Stimulated activated CD4-positive, alpha-beta T cell treated with anti-CD3 and anti-CD28 coated beads, Interleukin-4, amount 100 ng/mL, for 24 hours (primary cell): ENCODE measurements at regions not wholly inside any gene's neighbourhood (a gene's known extent, or its start where the extent isn't known, plus 50 kb on each side); places are given as distances from the start of the nearest gene placed in this dataset.
"Not testable (repeated sequence)": the region's sequence is repeated elsewhere in the genome, so short reads cannot be mapped to it uniquely, and the experiment has no call there.

ENCODE experiments used
- DNase-seq: peaks from one replicate; pipeline ENCODE4 v3.0.0-alpha.2; 2020

DNA sequence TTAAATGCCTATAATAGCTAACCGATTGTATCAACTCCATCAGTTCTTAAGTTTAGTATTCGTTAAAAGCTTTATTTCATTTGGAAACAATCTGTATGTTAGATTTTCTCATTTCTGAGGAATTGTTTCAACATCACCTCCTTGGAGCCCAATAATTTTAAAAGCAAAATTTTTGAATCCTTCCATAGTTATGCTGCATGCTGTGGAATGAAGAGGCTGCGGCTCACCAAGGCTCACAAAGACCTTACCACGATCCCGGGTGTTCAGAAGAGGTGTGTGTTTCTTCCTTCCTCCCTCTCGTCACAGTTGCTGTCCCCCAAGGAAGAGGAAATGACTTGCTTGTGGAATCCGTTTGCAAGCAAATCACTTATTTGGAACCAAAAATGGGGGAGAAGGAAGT, 143.8 kb downstream of the FGF1 start:
- DNase-seq = no peak

GRCh38 chr5:142540922-142541422, 144.9 kb downstream of the FGF1 start:
- DNase-seq = no peak

GRCh38 chr5:142539154-142539740, 146.6 kb downstream of the FGF1 start:
- DNase-seq = no peak

- no peak for DNase-seq
Measured at GRCh38 chr5:142537938-142538337, 148.0 kb downstream of the FGF1 start.

DNA sequence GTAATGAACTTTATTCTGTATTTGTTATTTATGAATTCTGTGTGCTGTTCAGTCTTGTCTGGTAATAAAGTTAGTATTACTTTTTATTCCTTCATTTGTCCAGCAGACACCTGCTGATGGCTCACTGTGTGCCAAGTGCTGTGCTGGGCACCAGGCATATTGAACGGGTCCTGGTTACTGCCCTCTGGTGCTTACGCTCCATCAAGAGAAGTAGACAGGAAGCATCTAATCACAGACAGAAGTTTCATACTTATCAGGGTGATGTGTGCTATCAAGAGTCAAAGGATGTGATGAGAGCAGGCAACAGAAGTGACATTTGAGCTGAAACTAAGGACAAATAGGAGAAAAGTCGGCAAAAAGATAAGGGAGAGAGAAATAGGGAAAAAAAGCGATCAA, 153.1 kb downstream of the FGF1 start:
- no peak for DNase-seq

GRCh38 chr5:142531977-142532780, 153.7 kb downstream of the FGF1 start:
- no peak for DNase-seq

GRCh38 chr5:142530904-142531303, 155.0 kb downstream of the FGF1 start:
- DNase-seq = no peak

GRCh38 chr5:142529626-142530278, 156.1 kb downstream of the FGF1 start:
- DNase-seq = no peak

- DNase-seq = no peak
Measured at GRCh38 chr5:142527664-142528295, 158.1 kb downstream of the FGF1 start.

GRCh38 chr5:142527234-142527633, 158.7 kb downstream of the FGF1 start:
- DNase-seq = no peak

- no peak for DNase-seq
Measured at GRCh38 chr5:142522983-142523382, 162.9 kb downstream of the FGF1 start.

- DNase-seq = no peak
Measured at GRCh38 chr5:142521706-142522105, 164.2 kb downstream of the FGF1 start.

GRCh38 chr5:142520885-142521284, 165.0 kb downstream of the FGF1 start:
- DNase-seq = no peak

- DNase-seq = not testable (repeated sequence)
Measured at GRCh38 chr5:142519913-142520312, 166.0 kb downstream of the FGF1 start.

DNA sequence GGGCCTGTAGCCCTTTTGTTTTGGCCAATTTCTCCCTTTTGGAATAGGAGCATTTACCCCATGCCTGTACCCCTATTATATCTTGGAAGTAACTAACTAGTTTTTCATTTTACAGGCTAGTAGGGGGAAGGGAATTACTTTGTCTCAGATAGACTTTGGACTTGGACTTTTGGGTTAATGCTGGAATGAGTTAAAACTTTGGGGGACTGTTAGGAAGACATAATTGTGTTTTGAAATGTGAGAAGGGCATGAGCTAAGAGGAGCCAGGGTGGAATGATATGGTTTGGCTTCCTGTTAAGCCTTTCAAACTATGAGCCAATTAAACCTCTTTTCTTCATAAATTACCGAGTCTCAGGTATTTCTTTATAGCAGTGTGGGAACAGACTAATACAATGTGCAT, 168.1 kb downstream of the FGF1 start:
- DNase-seq = no peak

- no peak for DNase-seq
Measured at GRCh38 chr5:142516732-142517131, 169.2 kb downstream of the FGF1 start.

DNA sequence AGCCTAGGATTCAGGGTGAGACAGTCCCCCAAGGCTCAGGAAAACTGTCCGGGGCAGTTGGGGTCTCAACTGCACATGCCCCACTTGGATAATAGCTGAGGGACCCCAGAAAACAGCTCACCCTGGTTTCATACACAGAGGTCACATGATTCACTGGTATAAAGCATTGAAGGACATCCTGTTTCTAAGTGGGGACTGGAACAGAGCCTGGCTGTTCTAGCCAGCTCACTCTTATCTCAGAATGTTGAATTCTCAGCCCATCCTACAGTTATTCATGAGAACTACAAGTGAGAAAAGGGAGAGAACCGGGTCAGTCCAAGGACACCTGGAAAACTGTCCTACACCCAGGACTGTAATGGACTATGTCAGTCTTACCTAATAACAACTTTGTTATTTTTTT, 170.9 kb downstream of the FGF1 start:
- no peak for DNase-seq

GRCh38 chr5:142514196-142514595, 171.7 kb downstream of the FGF1 start:
- no peak for DNase-seq

DNA sequence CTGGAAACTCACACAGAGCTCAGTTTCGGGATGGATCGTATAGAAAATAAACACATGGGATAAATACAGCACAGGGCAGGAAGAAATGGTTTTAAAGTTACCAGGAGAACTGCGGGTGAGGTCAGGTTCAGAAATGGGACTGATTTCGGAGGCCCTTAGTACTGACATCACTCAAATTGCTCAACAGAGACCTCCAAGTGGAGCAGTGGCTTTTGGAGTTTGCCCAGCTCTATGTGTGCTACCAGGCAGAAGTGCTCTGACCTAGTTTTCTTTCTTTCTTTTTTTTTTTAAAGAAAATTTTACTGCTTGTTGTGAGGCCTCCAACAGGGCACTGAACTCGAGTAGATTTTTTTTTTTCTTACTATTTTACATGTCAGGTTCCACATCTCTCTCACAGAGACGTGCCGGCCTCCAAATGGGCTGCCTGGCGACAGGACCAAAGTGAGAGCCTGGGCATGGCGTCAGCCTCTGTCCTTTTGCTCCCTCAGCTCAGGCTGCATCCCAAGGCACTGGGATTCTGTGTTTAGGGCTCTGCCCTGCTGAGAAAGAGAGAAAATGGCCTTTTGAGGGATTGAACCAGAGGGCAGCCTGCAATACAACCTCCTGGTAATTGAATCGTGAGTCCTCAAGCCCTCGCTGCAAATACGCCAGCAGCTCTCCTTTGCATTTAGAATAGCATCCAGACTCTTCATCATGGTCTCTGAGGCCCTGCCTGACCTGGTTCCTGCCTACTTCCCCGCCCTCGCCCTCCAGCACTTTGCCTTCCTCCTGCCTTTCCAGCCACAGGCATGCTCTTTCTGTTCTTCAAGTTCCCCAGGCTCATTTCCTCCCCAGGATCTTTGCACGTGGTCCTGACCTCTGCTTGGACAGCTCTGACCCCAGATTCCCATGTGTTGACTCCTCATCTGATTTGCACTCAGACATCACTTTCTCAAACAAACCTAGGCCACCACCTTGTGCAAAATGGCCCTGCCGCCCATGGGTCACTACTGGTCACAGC, 173.5 kb downstream of the FGF1 start:
- no peak for DNase-seq

DNA sequence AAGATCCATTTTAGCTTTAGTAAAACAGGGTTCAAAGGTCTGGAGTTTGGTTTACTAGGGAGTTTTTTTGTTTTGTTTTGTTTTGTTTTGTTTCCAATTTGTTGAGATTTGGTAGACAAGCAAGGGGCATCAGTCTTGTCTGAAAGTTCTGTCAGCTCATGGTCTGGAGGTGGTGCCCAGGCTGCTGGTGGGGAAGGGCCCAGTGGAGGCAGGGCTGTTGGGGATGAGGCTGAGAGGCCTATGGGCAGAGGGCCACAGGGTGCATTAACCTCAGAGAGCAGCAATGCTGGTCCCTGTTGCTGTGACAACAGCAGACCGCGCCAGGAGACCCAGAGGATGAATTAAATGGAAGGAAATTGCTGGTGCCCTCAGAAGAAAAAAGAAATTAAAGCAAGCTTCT, 174.5 kb downstream of the FGF1 start:
- DNase-seq = no peak

DNA sequence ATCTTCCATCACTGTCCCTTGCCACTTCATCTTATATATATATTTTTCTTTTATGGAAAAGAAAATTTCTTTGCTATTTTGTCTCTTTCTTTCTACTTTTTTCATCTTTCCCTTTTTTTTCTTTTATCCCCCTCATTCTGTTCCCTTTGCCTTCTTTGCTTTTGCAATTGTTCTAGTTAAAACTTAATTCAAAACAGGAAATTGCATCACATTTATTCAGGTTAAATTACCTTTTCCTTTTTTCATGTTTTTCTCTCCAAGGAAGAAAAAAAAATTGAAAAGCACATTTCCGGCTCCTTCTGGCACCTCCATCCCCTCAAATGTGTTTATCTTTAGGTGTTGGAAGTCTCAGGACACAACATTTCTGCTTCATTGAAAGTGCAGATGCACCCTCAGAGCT, 176.9 kb downstream of the FGF1 start:
- DNase-seq = no peak

- no peak for DNase-seq
Measured at GRCh38 chr5:142508591-142508990, 177.3 kb downstream of the FGF1 start.
